OCI-LY7 (cell line): ENCODE measurements at regions not wholly inside any gene's neighbourhood (a gene's known extent, or its start where the extent isn't known, plus 50 kb on each side); places are given as distances from the start of the nearest gene placed in this dataset.

Experiments
- EZH2phosphoT487 ChIP-seq: fragments of 200-600 bp; sonication (generic); IDR thresholded peaks from 2 replicates; pipeline ENCODE4 v1.6.1; 2018; ENCODE audit warnings: low read depth, borderline replicate concordance, mild to moderate bottlenecking, mixed run types, antibody characterized with exemption, low read length, moderate library complexity, mixed read lengths
- TF ChIP-seq, protein P1 (sequence below): fragments of 200-600 bp; sonication (generic); conservative IDR thresholded peaks from 2 replicates; pipeline ENCODE4 v1.5.1; 2014; ENCODE audit warnings: mild to moderate bottlenecking, antibody characterized with exemption, low read length, moderate library complexity, mixed read lengths

DNA sequence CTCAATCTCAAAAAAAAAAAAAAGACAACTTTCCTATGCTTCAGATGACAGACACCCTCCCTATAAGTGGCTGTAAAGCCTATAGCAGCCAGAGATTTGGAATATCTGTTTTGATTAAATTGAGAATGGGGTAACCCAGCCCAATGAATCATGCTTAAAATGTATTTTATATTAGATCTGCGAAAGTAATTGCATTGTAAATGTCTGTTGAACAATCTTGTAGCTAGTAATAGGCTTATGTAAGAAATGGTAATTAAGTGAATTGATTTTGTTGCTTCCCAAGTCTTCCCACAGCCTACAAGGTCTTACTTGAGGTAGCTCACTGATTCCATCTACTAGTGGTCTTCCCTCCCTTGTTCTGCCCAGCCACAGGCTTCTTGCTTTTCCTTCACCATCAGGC is 590.7 kb downstream of the ACTL7B start:
- TF ChIP-seq, protein P1, sequence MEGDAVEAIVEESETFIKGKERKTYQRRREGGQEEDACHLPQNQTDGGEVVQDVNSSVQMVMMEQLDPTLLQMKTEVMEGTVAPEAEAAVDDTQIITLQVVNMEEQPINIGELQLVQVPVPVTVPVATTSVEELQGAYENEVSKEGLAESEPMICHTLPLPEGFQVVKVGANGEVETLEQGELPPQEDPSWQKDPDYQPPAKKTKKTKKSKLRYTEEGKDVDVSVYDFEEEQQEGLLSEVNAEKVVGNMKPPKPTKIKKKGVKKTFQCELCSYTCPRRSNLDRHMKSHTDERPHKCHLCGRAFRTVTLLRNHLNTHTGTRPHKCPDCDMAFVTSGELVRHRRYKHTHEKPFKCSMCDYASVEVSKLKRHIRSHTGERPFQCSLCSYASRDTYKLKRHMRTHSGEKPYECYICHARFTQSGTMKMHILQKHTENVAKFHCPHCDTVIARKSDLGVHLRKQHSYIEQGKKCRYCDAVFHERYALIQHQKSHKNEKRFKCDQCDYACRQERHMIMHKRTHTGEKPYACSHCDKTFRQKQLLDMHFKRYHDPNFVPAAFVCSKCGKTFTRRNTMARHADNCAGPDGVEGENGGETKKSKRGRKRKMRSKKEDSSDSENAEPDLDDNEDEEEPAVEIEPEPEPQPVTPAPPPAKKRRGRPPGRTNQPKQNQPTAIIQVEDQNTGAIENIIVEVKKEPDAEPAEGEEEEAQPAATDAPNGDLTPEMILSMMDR = no peak
- no peak for TF ChIP-seq EZH2phosphoT487
